GM12865 (cell line): ENCODE measurements at regions not wholly inside any gene's neighbourhood (a gene's known extent, or its start where the extent isn't known, plus 50 kb on each side); places are given as distances from the start of the nearest gene placed in this dataset.

ENCODE experiments used
- DNase-seq: peaks from one replicate; pipeline ENCODE4 v3.0.0; 2010; ENCODE audit warnings: low read depth
- H3K4me3 ChIP-seq: 2 replicates; pipeline ENCODE4 v1.5.1; 2011; ENCODE audit warnings: mild to moderate bottlenecking, low read depth, low read length, control low read depth
- CTCF ChIP-seq: IDR thresholded peaks from 2 replicates; pipeline ENCODE4 v1.5.1; 2011; ENCODE audit warnings: low read length, control low read depth, low read depth, inconsistent platforms; ENCODE audit not compliant: insufficient read depth; ENCODE audit errors: missing control alignments

GRCh38 chr5:126357585-126358342 is 65.4 kb upstream of the GRAMD2B start:
- H3K4me3 ChIP-seq, result no peak overlapping the region
- no peak for TF ChIP-seq CTCF
- no peak for DNase-seq

GRCh38 chr5:126358525-126358924 is 64.7 kb upstream of the GRAMD2B start:
- peak; percentile 93 for DNase-seq
- TF ChIP-seq CTCF, result no peak
- H3K4me3 ChIP-seq, result no peak overlapping the region

- peak; percentile 83 for DNase-seq
- H3K4me3 ChIP-seq, result no peak overlapping the region
- TF ChIP-seq CTCF, result no peak
These were observed 63.3 kb upstream of the GRAMD2B start for GRCh38 chr5:126359884-126360283.

- TF ChIP-seq CTCF, result no peak
- DNase-seq, result peak; percentile 52
- no peak overlapping the region for H3K4me3 ChIP-seq
These were observed 62.7 kb upstream of the GRAMD2B start for GRCh38 chr5:126360467-126360866.

GRCh38 chr5:126363658-126364057 is 59.6 kb upstream of the GRAMD2B start:
- no peak for TF ChIP-seq CTCF
- DNase-seq, result peak; percentile 31
- no peak overlapping the region for H3K4me3 ChIP-seq

GRCh38 chr5:126364206-126364902 is 58.9 kb upstream of the GRAMD2B start:
- TF ChIP-seq CTCF, result no peak
- no peak for DNase-seq

More at GRCh38 chr5:126364206-126364902, 58.9 kb upstream of the GRAMD2B start:
- H3K4me3 ChIP-seq, result no peak overlapping the region
